ENCODE measurements at regions not wholly inside any gene's neighbourhood (a gene's known extent, or its start where the extent isn't known, plus 50 kb on each side); places are given as distances from the start of the nearest gene placed in this dataset.
A peak's percentile ranks its signal among the peaks of the same experiment; 100 is the strongest.

GRCh38 chr2:59082657-59083056, 841.5 kb upstream of the FANCL start:
- no peak for TF ChIP-seq TAF1 (IDR thresholded peaks at IDR 0.05; ENCODE audit: low read depth)
- TF ChIP-seq REST (IDR thresholded peaks at IDR 0.05; ENCODE audit: borderline replicate concordance) = no peak
- no peak for TF ChIP-seq MXI1 (conservative IDR thresholded peaks at IDR 0.05; ENCODE audit: poor library complexity, severe bottlenecking)
- TF ChIP-seq POLR2AphosphoS5 (IDR thresholded peaks at IDR 0.05) = no peak
- no peak for TF ChIP-seq RAD21 (conservative IDR thresholded peaks at IDR 0.05)
- no peak for TF ChIP-seq SMC3 (conservative IDR thresholded peaks at IDR 0.05; ENCODE audit: poor library complexity)
- no peak for TF ChIP-seq EZH2 (IDR thresholded peaks at IDR 0.05; ENCODE audit: borderline replicate concordance, insufficient read depth, low read length, poor library complexity, severe bottlenecking)
- TF ChIP-seq EP300 (conservative IDR thresholded peaks at IDR 0.05; ENCODE audit: poor library complexity, severe bottlenecking) = no peak
- TF ChIP-seq CTCF (IDR thresholded peaks at IDR 0.05; ENCODE audit: poor library complexity, severe bottlenecking) = no peak
- no peaks in the 10 kb centered on the region for H3K79me2 ChIP-seq (replicated peaks; ENCODE audit: insufficient read depth, low read length)
- H4K20me1 ChIP-seq (ENCODE audit: insufficient read depth) = no peaks in the 10 kb centered on the region
- H3F3A ChIP-seq (ENCODE audit: insufficient read depth, low read length, poor library complexity, severe bottlenecking) = no peaks in the 10 kb centered on the region
- H3K9ac ChIP-seq (ENCODE audit: low read length) = peak overlapping the region; percentile 34
- H3K36me3 ChIP-seq (ENCODE audit: insufficient read depth, low read length) = no peaks in the 10 kb centered on the region
- no peaks in the 10 kb centered on the region for H3K27me3 ChIP-seq (ENCODE audit: insufficient read depth, low read depth, low read length)
- H3K4me3 ChIP-seq (ENCODE audit: low read length) = peak overlapping the region; percentile 23
- no peak overlapping the region for H2AFZ ChIP-seq (ENCODE audit: low read depth, low read length)
- H3K9me2 ChIP-seq (ENCODE audit: insufficient read depth, low read length) = no peaks in the 10 kb centered on the region
- no peaks in the 10 kb centered on the region for H3K9me3 ChIP-seq (ENCODE audit: low read length)
- H3K4me2 ChIP-seq (ENCODE audit: low read length) = no peak overlapping the region
- H3K27ac ChIP-seq (ENCODE audit: low read length) = peak overlapping the region; percentile 90

- no peaks in the 10 kb centered on the region for H3K27me3 ChIP-seq (ENCODE audit: insufficient read depth, low read depth, low read length)
- no peaks in the 10 kb centered on the region for H3K79me2 ChIP-seq (replicated peaks; ENCODE audit: insufficient read depth, low read length)
- H3F3A ChIP-seq (ENCODE audit: insufficient read depth, low read length, poor library complexity, severe bottlenecking) = no peaks in the 10 kb centered on the region
- no peaks in the 10 kb centered on the region for H3K9me2 ChIP-seq (ENCODE audit: insufficient read depth, low read length)
- TF ChIP-seq REST (IDR thresholded peaks at IDR 0.05; ENCODE audit: borderline replicate concordance) (peak; percentile 84), MXI1 (conservative IDR thresholded peaks at IDR 0.05; ENCODE audit: poor library complexity, severe bottlenecking) (no peak), EP300 (conservative IDR thresholded peaks at IDR 0.05; ENCODE audit: poor library complexity, severe bottlenecking) (peak; percentile 96), POLR2AphosphoS5 (IDR thresholded peaks at IDR 0.05) (peak; percentile 80), EZH2 (IDR thresholded peaks at IDR 0.05; ENCODE audit: borderline replicate concordance, insufficient read depth, low read length, poor library complexity, severe bottlenecking) (no peak), CTCF (IDR thresholded peaks at IDR 0.05; ENCODE audit: poor library complexity, severe bottlenecking) (peak; percentile 58), TAF1 (IDR thresholded peaks at IDR 0.05; ENCODE audit: low read depth) (no peak), RAD21 (conservative IDR thresholded peaks at IDR 0.05) (peak; percentile 45), SMC3 (conservative IDR thresholded peaks at IDR 0.05; ENCODE audit: poor library complexity) (no peak)
- H3K4me3 ChIP-seq (ENCODE audit: low read length) = peak overlapping the region; percentile 6
- H3K27ac ChIP-seq (ENCODE audit: low read length) = peak overlapping the region; percentile 85
- H4K20me1 ChIP-seq (ENCODE audit: insufficient read depth) = no peaks in the 10 kb centered on the region
- H3K9me3 ChIP-seq (ENCODE audit: low read length) = no peaks in the 10 kb centered on the region
- peak overlapping the region; percentile 47 for H3K9ac ChIP-seq (ENCODE audit: low read length)
- H3K36me3 ChIP-seq (ENCODE audit: insufficient read depth, low read length) = no peaks in the 10 kb centered on the region
- peak overlapping the region; percentile 11 for H3K4me2 ChIP-seq (ENCODE audit: low read length)
- H2AFZ ChIP-seq (ENCODE audit: low read depth, low read length) = no peak overlapping the region
These were observed 839.5 kb upstream of the FANCL start for GRCh38 chr2:59080451-59081181.
